ENCODE measurements at regions not wholly inside any gene's neighbourhood (a gene's known extent, or its start where the extent isn't known, plus 50 kb on each side); places are given as distances from the start of the nearest gene placed in this dataset.

DNA sequence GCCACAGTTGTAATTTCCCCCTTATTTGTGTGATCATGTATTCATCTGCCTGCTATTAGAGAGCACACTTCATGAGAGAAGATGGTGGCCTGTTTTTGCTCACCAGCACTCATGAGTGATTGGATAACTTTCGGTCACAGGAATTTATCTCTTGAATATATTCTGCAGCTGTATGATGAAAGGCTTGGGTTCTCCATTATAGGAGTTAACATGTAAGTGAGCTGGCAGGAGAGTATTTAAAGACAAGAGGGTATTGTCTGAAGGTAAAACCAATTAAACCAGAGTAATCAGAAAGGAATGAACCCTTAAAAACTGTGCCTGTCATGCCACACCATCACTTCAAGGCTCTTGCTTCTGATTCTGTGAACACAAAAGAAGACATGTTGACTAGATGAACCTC, 574.9 kb upstream of the CAMK1G start:
- no peak for TF ChIP-seq EZH2 (IDR thresholded peaks at IDR 0.05; ENCODE audit: insufficient read depth, poor library complexity, severe bottlenecking)
- no peak for TF ChIP-seq EZH2phosphoT487 (IDR thresholded peaks at IDR 0.05; ENCODE audit: insufficient read depth, low read depth)
